NCI-H2227 (cell line): ENCODE measurements at regions not wholly inside any gene's neighbourhood (a gene's known extent, or its start where the extent isn't known, plus 50 kb on each side); places are given as distances from the start of the nearest gene placed in this dataset.

Source experiments
- DNase-seq: peaks from one replicate; lab custom pipeline; 2025; ENCODE audit not compliant: unreplicated experiment; lab: John Stamatoyannopoulos, UW

- DNase-seq: no peak
Measured at GRCh38 chr6:43858161-43859153, 88.4 kb downstream of the VEGFA start.

GRCh38 chr6:43856005-43856765, 86.2 kb downstream of the VEGFA start:
- no peak for DNase-seq

GRCh38 chr6:43855247-43855646, 85.2 kb downstream of the VEGFA start:
- no peak for DNase-seq

- no peak for DNase-seq
Measured at GRCh38 chr6:43853066-43853650, 83.1 kb downstream of the VEGFA start.

- DNase-seq: no peak
Measured at GRCh38 chr6:43852350-43852864, 82.4 kb downstream of the VEGFA start.

GRCh38 chr6:43851204-43851865, 81.3 kb downstream of the VEGFA start:
- DNase-seq: no peak

GRCh38 chr6:43850314-43851203, 80.5 kb downstream of the VEGFA start:
- DNase-seq: no peak

GRCh38 chr6:43849844-43850243, 79.8 kb downstream of the VEGFA start:
- no peak for DNase-seq

GRCh38 chr6:43848671-43849391, 78.8 kb downstream of the VEGFA start:
- DNase-seq: no peak

- no peak for DNase-seq
Measured at GRCh38 chr6:43847741-43848630, 78.0 kb downstream of the VEGFA start.

- no peak for DNase-seq
Measured at GRCh38 chr6:43846556-43846955, 76.5 kb downstream of the VEGFA start.

- no peak for DNase-seq
Measured at GRCh38 chr6:43845646-43846045, 75.6 kb downstream of the VEGFA start.

- DNase-seq: no peak
Measured at GRCh38 chr6:43843669-43844171, 73.7 kb downstream of the VEGFA start.

- no peak for DNase-seq
Measured at GRCh38 chr6:43843097-43843645, 73.2 kb downstream of the VEGFA start.

- no peak for DNase-seq
Measured at GRCh38 chr6:43842231-43842794, 72.3 kb downstream of the VEGFA start.

GRCh38 chr6:43840490-43841218, 70.6 kb downstream of the VEGFA start:
- DNase-seq: no peak
